WTC11 (cell line): ENCODE measurements at regions not wholly inside any gene's neighbourhood (a gene's known extent, or its start where the extent isn't known, plus 50 kb on each side); places are given as distances from the start of the nearest gene placed in this dataset.

Experiments used
- ATAC-seq: fragments of 200-7000 bp; cut with Tn5 transposase; 2 replicates; pipeline ENCODE4 v1.10.0; 2021; ENCODE audit warnings: mild to moderate bottlenecking, moderate library complexity
- CTCF ChIA-PET: fragments of 300-600 bp; sonication (Branson Sonifier 250); formaldehyde crosslinking; loops from one replicate; lab custom pipeline; 2021; ENCODE audit warnings: antibody characterized with exemption; lab: Charles Lee
- POLR2A ChIA-PET: fragments of 350-600 bp; sonication (Branson Sonifier 250); formaldehyde crosslinking; loops from one replicate; lab custom pipeline; 2021; ENCODE audit warnings: antibody characterized with exemption; lab: Charles Lee
- DNase-seq: peaks from one replicate; pipeline ENCODE4 v3.0.0; 2021; ENCODE audit warnings: low spot score
- H3K27ac Mint-ChIP-seq: 2 replicates; pipeline ENCODE4 v1.8.0; 2021; ENCODE audit warnings: mixed read lengths
- H3K27me3 Mint-ChIP-seq: 2 replicates; pipeline ENCODE4 v1.8.0; 2021; ENCODE audit warnings: low read depth, mild to moderate bottlenecking, moderate library complexity, mixed read lengths
- H3K36me3 Mint-ChIP-seq: 2 replicates; pipeline ENCODE4 v1.8.0; 2021; ENCODE audit warnings: mixed read lengths
- H3K4me1 Mint-ChIP-seq: 2 replicates; pipeline ENCODE4 v1.8.0; 2022; ENCODE audit warnings: mixed read lengths
- H3K4me3 Mint-ChIP-seq: 2 replicates; pipeline ENCODE4 v1.8.0; 2021; ENCODE audit warnings: mild to moderate bottlenecking, moderate library complexity, mixed read lengths
- H3K9me3 Mint-ChIP-seq: 2 replicates; pipeline ENCODE4 v1.8.0; 2021; ENCODE audit warnings: mixed read lengths
- AFF4 ChIP-seq: sonication (generic); formaldehyde crosslinking; IDR thresholded peaks from 2 replicates; pipeline ENCODE4 v1.8.1; 2023; ENCODE audit warnings: mild to moderate bottlenecking, missing genetic modification reagents, borderline replicate concordance
- ATF1 ChIP-seq: sonication (generic); formaldehyde crosslinking; IDR thresholded peaks from 2 replicates; pipeline ENCODE4 v1.8.1; 2023; ENCODE audit warnings: mild to moderate bottlenecking, moderate library complexity, missing genetic modification reagents
- ATF3 ChIP-seq: sonication (generic); formaldehyde crosslinking; conservative IDR thresholded peaks from 2 replicates; pipeline ENCODE4 v1.8.1; 2022; ENCODE audit warnings: mild to moderate bottlenecking, missing genetic modification reagents
- CBFB ChIP-seq: sonication (generic); formaldehyde crosslinking; IDR thresholded peaks from 2 replicates; pipeline ENCODE4 v1.8.1; 2022; ENCODE audit warnings: mild to moderate bottlenecking, low read depth, missing genetic modification reagents
- CDX4 ChIP-seq: fragments of 250-450 bp; sonication (Bioruptor Pico); IDR thresholded peaks from 2 replicates; pipeline ENCODE4 v1.9.0; 2021; ENCODE audit warnings: moderate library complexity, mild to moderate bottlenecking, inconsistent platforms, borderline replicate concordance
- CTCF ChIP-seq: fragments of 200-600 bp; IDR thresholded peaks from 2 replicates; pipeline ENCODE4 v1.8.0; 2022; ENCODE audit warnings: antibody characterized with exemption
- FOXP1 ChIP-seq: sonication (generic); formaldehyde crosslinking; IDR thresholded peaks from 2 replicates; pipeline ENCODE4 v1.8.0; 2022; ENCODE audit warnings: missing genetic modification reagents, mild to moderate bottlenecking, moderate library complexity, borderline replicate concordance
- GABPB1 ChIP-seq: sonication (generic); formaldehyde crosslinking; IDR thresholded peaks from 2 replicates; pipeline ENCODE4 v1.8.1; 2023; ENCODE audit warnings: mild to moderate bottlenecking, missing genetic modification reagents
- GTF2I ChIP-seq: fragments of 250-450 bp; sonication (Bioruptor Pico); conservative IDR thresholded peaks from 2 replicates; pipeline ENCODE4 v1.4.0; 2021; ENCODE audit warnings: mild to moderate bottlenecking
- IRF1 ChIP-seq: sonication (generic); formaldehyde crosslinking; IDR thresholded peaks from 2 replicates; pipeline ENCODE4 v1.8.0; 2023; ENCODE audit warnings: missing genetic modification reagents
- JAZF1 ChIP-seq: fragments of 250-450 bp; sonication (Bioruptor Pico); IDR thresholded peaks from 2 replicates; pipeline ENCODE4 v1.9.0; 2021; ENCODE audit warnings: moderate library complexity, mild to moderate bottlenecking, inconsistent platforms
- KAT7 ChIP-seq: sonication (generic); formaldehyde crosslinking; IDR thresholded peaks from 2 replicates; pipeline ENCODE4 v1.8.1; 2023; ENCODE audit warnings: missing genetic modification reagents, mild to moderate bottlenecking, borderline replicate concordance
- MLX ChIP-seq: sonication (generic); formaldehyde crosslinking; IDR thresholded peaks from 2 replicates; pipeline ENCODE4 v1.8.1; 2023; ENCODE audit warnings: mild to moderate bottlenecking, missing genetic modification reagents, moderate library complexity
- NR2C2 ChIP-seq: sonication (generic); formaldehyde crosslinking; IDR thresholded peaks from 2 replicates; pipeline ENCODE4 v1.8.0; 2022; ENCODE audit warnings: mild to moderate bottlenecking, missing genetic modification reagents
- OVOL2 ChIP-seq: fragments of 250-450 bp; sonication (Bioruptor Pico); IDR thresholded peaks from 2 replicates; pipeline ENCODE4 v1.9.0; 2021; ENCODE audit warnings: mild to moderate bottlenecking, borderline replicate concordance
- SP1 ChIP-seq: sonication (generic); formaldehyde crosslinking; conservative IDR thresholded peaks from 2 replicates; pipeline ENCODE4 v1.8.1; 2022; ENCODE audit warnings: missing genetic modification reagents
- ZNF138 ChIP-seq: sonication (generic); formaldehyde crosslinking; conservative IDR thresholded peaks from 2 replicates; pipeline ENCODE4 v1.8.1; 2022; ENCODE audit warnings: mild to moderate bottlenecking, moderate library complexity, missing genetic modification reagents
- ZNF281 ChIP-seq: sonication (generic); formaldehyde crosslinking; IDR thresholded peaks from 2 replicates; pipeline ENCODE4 v1.8.0; 2023; ENCODE audit warnings: mild to moderate bottlenecking, missing genetic modification reagents
- ZNF532 ChIP-seq: fragments of 250-450 bp; sonication (Bioruptor Pico); IDR thresholded peaks from 2 replicates; pipeline ENCODE4 v1.9.0; 2021; ENCODE audit warnings: mild to moderate bottlenecking, borderline replicate concordance

GRCh38 chr11:81570669-81571068 lies 1163.0 kb downstream of the FAM181B start:
- TF ChIP-seq NR2C2 = no peak
- TF ChIP-seq FOXP1 (CRISPR knock-in tag) = no peak
- no peak for TF ChIP-seq IRF1 (CRISPR knock-in tag)
- TF ChIP-seq ZNF281 (CRISPR knock-in tag) = no peak
- TF ChIP-seq CBFB = no peak
- TF ChIP-seq SP1 (CRISPR knock-in tag) = no peak
- no peak for TF ChIP-seq CDX4
- no peak for TF ChIP-seq ATF3 (CRISPR knock-in tag)
- TF ChIP-seq AFF4 (CRISPR knock-in tag) = no peak
- no peak for TF ChIP-seq GTF2I (CRISPR knock-in tag)
- TF ChIP-seq OVOL2 (CRISPR knock-in tag) = no peak
- TF ChIP-seq ATF1 (CRISPR knock-in tag) = no peak
- TF ChIP-seq KAT7 (CRISPR knock-in tag) = no peak
- TF ChIP-seq JAZF1 (CRISPR knock-in tag) = no peak
- no peak for TF ChIP-seq CTCF
- Mint-ChIP-seq H3K4me1 (peaks cover 6% of the 10 kb centered on the region; the same call in 1 of the 2 replicates), H3K4me3 (no peak overlapping the region), H3K27me3 (no peaks in the 10 kb centered on the region), H3K27ac (no peak overlapping the region), H3K9me3 (no peaks in the 10 kb centered on the region), H3K36me3 (no peaks in the 10 kb centered on the region)
- POLR2A ChIA-PET = no interaction called here
- CTCF ChIA-PET = interaction anchor here (0.6 kb wide), 1 partner anchor 857 kb away, joined by 4 read pairs; no protein-coding TSS in a partner anchor
- peak; percentile 79 for ATAC-seq
- DNase-seq = no peak

GRCh38 chr11:81569999-81570398 lies 1163.7 kb downstream of the FAM181B start:
- CTCF ChIA-PET = no interaction called here
- Mint-ChIP-seq H3K27me3 (no peaks in the 10 kb centered on the region), H3K36me3 (no peaks in the 10 kb centered on the region), H3K27ac (no peak overlapping the region), H3K4me3 (no peak overlapping the region), H3K4me1 (peaks cover 6% of the 10 kb centered on the region; the same call in 1 of the 2 replicates), H3K9me3 (no peaks in the 10 kb centered on the region)
- ATAC-seq (no peak), DNase-seq (no peak)
- POLR2A ChIA-PET = no interaction called here
- TF ChIP-seq ZNF138 (no peak), MLX (CRISPR knock-in tag) (no peak), ZNF532 (CRISPR knock-in tag) (no peak), GABPB1 (CRISPR knock-in tag) (no peak)
